GM19351 (cell line): ENCODE measurements at regions not wholly inside any gene's neighbourhood (a gene's known extent, or its start where the extent isn't known, plus 50 kb on each side); places are given as distances from the start of the nearest gene placed in this dataset.

Experiments used
- ATAC-seq: cut with Tn5 transposase; IDR thresholded peaks from one replicate; pipeline ENCODE4 v1.9.1; 2021; ENCODE audit warnings: mild to moderate bottlenecking, moderate library complexity; ENCODE audit not compliant: unreplicated experiment

DNA sequence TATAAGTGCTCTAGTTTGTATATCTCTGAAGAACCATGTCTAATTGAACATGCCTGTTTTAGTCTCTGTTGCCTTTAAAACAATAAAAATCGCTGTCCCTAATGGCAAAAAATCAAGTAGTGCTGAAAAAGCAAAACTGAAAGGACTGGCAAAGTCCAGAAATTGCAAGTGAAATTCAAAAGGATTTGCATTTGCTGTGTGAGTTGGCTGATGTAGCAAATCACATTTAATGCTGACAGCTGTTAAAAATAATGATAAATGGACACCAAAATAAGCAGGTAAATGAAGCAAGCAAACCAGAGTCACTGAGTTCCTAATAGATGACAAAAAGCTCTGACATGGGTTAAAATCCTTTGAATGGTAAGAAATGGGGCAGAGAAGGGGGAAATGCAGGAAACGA, 874.1 kb downstream of the GRM8 start:
- peak; percentile 71 for ATAC-seq

DNA sequence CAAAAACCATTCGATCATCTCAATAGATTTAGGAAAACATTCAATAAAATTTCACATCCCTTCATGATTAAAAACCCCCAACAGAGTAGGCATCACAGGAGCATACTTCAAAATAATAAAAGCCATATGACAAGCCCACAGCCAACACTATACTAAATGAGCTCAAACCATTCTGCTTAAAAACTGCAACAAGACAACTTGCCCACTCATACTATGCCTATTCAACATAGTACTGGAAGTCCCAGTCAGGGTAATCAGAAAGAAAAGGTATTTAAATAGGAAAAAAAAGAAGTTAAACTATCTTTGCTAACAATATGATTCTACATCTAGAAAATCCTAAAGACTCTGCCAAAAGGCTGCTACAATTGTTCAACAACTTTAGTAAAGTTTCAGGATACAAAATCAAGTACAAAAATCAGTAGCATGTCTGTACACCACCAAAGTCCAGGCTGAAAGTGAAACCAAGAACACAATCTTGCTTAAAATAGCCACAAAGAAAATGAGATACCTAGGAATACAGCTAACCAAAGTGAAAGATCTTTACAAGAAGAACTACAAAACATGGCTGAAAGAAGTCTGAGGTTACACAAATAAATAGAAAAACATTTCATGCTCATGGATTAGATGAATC, 882.6 kb downstream of the GRM8 start:
- peak; percentile 64 for ATAC-seq

DNA sequence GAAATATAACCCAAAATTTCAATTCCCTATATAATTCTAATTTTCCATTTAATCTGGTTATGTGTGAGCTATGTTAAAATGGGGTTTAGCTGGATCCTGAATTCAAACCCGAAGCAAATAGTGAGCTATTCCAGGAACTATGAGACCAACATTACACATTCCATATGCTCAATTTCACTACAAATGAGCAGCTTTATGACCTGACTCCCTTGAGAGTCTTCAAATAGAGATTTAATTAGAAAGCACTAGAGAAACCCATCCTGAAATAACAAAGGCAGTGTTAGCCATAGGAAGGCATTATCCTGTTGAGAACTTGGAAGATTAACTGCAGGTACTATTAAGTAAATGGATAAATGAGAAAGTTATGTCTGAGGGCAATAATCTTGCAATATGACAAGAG, 890.0 kb downstream of the GRM8 start:
- no peak for ATAC-seq

DNA sequence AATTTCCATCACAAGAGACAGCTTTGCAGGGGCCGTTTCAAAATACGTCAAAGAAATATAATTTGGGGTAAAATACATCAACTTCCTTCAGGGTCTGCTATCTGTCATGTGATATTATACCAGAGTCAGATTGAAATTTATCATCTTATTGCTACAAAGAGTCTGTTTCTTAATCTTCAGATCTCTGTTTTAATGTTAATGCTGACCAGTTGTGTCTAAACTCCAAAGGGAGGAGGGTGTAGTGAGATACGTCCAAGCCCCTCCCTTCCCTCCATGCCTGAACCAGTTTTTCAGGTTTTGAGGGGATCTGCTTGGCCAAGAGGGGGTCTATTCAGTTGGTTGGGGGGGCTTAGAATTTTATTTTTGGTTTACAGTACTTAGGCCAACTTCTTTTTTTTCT, 891.6 kb downstream of the GRM8 start:
- ATAC-seq: no peak

DNA sequence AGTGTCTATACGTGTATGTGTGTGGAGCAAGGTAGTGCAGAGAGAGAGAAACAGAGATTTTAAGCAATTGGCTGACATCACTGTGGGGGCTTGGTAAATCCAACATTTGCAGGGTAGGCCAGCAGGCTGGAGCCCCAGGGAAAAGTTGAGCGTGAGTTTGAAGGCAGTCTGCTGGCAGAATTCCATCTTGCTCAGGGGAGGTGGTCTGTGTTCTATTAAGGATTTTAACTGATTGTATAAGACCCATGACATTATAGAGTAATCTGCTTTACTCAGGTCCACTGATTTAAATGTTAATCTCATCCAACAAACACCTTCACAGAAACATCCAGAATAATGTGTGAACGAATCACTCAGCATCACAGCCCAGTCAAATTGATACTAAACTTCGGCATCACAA, 912.9 kb downstream of the GRM8 start:
- ATAC-seq: no peak

DNA sequence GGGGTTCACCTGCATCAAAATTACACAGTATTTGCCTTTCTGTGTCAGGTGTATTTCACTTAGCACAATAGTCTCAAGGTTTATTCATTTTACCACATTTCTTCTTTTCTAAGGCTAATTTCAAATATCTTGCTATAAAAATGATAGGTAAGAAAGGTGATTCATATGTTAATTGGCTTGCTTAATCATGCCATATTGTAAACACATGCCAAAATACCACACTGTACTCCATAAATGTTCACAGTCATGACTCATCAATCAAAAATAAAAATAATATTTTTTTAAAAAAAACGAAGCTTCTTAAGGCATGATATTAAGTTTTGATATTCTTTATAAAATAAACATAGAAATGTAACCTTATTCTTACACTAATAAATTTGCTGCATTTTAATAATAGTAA, 947.1 kb downstream of the GRM8 start:
- no peak for ATAC-seq

DNA sequence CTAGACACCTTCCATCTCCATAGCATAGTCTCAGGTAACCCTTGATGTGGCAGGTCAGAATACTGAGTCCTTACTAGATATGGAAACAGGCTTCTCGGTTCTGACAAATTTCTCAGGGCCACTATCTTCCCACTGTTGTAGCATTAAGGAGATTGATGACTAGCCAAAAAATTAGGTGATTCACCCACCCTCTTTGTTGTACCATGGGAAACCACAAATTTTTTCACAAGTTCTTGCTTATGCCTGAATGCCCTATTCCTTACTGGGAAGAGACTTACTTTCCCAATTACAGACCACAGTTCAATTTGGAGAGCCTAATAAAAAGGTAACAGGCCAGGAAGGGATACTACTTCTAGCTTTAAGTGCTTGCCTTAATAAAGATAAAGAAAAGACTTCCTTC, 948.8 kb downstream of the GRM8 start:
- no peak for ATAC-seq

DNA sequence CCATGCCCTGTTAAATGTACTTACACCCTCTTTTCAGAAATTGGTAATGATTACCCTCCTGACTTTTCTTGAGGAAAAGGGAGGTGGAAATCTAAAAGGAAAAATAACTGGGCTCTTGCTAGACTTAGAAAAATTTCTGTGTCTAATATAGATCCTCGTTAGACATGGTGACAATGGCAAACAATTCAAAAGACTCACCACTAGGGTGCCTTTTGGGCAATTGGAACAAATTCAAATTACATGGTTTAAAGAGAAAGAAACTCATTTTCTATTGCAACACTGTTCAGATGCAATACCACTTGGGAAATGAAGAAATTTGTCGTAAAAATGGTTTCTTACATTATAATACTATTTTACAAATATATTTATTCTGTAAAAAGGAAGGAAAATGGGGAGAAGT, 950.1 kb downstream of the GRM8 start:
- peak; percentile 48 for ATAC-seq

DNA sequence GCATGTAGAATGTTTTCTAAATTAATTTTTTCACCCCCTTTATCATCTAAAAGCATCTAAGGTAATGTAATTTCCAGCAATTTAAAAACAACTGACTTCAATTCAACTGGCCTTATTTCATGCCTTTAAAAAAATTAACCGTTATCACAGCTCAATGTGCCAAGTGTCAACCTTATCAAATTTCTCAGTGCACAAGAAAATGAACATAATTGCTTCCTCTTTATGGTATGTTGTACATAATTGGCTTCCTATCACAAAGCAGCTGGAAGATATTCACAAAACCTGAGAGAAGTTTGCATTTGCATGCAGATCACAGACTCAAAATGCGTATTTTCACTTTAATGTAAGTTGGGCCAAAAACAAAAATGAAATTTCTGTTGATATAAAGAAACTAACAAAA, 966.4 kb downstream of the GRM8 start:
- ATAC-seq: no peak

DNA sequence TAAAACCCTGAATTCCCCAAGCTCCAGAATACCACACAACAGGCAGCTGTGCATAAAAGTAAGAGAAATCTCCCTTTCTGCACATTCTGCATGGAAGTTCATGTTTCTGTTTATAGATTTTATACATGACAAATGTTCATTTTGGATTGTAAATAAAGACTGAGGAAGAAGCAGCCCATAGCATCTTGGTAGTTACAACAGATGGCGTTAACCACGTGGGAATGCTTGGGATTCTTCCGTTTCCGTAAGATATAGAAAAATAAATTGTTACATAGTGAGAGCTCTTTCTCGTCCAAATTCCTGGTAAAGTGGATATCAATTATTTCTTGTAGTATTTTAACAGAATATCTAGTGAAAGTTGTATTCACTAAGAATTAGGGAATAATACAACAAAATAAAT, 1016.5 kb downstream of the GRM8 start:
- ATAC-seq: no peak

DNA sequence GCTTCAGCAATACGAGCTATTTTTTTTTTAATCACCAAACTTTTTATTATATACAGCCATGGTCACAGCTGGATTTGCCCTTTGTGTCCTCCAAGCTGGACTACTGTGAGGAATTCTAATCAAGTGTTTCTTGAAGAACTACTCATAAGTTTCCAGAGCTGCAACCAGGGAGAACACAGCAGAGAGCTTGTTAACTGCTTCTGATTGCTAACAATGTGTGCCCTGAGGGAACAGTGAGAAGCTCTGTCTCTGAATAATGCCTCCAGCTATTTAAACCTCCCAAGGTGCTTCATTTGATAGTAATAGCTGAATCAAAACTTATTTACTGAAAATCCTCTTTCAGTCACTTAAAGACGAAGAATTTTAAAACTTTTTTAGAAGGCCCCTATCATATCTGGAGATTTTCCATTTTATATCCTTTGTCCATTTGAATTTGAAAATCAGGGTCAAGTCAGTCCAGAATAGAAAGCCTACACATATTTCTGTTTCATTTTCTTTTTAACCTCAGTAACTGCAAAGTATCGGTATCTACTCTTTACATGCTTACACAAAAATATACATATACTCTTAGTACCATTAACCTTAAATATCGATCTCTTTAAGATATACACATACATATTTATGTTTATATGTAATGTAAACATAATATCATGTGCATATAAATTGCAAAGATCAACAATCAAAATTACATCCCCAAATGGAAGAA, 1024.2 kb downstream of the GRM8 start:
- ATAC-seq: no peak

DNA sequence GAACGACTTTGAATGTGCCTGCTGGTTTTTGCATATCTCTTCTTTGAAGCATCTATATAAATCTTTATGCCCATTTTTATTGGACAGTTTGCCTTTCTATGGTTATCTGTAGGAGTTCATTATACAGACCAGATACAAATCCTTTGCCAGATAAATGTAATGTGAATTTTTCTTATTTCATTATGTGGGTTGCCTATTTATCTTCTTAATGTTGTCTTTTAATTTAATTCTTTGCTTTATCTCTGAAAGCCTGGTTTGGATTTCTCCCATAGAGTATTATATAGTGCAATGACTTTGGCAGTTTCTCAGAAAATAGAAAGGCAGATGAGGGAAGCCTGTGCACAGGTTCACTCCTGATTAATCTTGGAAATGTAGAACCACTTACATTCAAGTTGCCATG, 1025.1 kb downstream of the GRM8 start:
- ATAC-seq: no peak

DNA sequence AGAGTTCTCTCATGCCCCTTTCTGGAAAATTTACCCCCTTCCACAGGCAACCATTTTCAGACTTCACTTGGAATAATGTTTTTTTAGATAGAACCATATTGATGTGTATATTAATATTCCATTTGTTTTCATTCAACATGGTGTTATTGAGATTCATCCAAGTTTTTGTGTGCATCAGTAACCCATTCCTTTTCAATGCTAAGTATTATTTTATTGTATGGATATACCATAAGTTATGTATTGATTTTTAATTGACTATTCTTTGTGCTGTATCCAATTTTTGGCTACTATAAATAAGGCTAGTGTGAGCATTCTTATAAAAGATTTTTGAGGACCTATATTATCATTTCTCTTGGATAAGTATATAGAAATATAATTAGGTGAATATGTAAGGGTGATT, 1025.7 kb downstream of the GRM8 start:
- ATAC-seq: no peak

DNA sequence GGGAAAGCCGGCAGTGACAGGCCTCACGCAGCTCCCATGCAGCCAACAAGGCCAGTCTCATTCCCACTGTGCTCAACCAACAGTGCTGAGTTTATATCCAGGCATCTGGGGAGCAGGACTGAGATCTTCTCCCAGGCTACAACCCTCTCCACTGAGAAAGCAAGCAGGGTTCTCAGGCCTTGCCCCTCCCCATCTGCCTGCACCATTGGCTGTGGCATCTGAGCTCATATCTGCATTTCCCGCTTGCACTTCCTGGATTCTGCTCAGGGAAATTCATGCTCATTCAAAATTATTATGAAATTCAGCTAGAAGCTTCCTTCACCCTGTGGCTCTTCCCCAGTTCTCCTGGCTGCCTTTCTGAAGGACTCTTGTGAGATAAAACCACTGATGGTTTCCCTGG, 1029.0 kb downstream of the GRM8 start:
- no peak for ATAC-seq

DNA sequence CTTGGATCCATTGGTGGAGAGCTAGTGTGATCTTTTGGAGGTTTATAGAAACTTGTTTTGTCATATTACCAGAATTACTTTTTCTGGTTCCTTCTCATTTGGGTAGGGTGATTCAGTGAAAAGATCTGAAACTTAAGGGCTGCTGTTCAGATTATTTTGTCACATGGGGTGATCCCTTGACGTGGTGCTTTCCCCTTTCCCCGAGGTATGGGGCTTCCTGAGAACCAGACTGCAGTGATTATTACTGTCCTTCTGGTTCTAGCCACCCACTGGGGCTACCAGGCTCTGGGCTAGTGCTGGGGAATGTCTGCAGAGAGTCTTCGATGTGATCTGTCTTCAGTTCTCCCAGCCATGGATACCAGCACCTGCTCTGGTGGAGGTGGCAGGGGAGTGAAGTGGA, 1030.0 kb downstream of the GRM8 start:
- no peak for ATAC-seq

DNA sequence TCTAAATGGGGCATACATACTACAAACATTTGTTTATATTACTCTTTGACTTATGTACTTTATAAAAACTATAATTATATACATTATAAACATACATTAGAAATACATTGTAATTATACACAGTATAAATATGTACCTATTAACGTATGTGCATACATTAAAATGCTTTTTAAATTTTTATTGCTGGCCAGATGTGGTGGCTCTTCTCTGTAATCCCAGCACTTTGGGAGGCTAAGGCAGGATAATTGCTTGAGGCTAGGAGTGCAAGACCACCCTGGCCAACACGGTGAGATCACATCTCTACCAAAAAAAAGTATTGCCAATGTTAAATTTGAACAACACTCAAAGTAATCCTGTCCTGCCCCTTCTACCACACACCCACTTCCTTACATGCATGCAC, 1037.0 kb downstream of the GRM8 start:
- no peak for ATAC-seq

DNA sequence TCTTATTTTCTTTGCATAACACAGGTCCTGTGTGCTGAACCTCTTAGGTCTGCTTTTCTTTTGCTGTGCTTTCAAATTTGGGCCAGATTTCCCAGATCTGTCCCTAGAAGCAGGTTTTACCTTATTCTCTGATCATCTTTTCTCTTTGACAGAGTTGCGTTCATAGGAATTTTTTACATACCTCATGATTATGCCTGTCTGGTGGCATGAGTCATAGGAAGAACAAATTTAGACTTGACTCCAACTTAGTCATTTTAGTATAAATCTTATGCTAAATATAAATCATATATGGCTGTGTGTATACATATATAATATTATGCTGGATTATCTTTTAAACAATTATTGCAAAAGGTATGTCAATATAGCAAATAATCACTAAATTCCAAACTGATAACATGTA, 1038.9 kb downstream of the GRM8 start:
- no peak for ATAC-seq

DNA sequence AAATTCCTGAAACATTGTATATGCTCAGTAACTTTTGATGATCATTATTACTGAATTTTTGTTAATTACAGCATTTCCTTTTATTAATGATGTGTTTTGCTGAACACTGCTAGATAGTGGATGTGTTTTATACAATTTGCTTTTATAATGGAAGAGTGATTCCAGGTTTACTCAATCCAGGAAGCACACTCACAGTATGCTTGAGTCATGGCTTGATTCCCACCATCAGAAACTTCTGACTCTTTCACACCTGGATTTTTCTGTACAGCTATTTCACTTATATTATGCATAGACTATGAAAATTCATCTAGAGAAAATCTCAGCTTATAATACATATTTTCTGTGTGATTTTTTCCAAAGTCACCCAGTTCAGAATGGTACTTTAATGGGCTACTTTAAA, 1040.9 kb downstream of the GRM8 start:
- no peak for ATAC-seq

DNA sequence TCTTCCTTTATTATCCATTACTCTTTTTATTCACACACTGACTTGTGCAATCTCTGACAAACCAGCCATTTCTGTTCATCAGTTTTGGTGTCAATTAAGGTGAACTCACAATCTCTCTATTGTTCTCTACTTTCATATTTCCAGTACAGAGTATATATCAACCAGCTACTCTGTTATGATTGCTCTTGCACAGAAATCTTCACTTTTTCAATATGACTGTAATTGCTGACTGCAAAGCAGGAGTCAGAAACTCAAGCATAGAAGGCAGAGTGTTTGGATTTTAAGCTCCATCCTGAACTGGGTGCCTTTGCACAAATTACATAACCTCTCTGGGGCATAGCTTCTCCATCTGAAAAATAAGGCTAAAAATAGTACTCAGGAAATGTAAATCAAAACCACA, 1042.0 kb downstream of the GRM8 start:
- ATAC-seq: peak; percentile 51

DNA sequence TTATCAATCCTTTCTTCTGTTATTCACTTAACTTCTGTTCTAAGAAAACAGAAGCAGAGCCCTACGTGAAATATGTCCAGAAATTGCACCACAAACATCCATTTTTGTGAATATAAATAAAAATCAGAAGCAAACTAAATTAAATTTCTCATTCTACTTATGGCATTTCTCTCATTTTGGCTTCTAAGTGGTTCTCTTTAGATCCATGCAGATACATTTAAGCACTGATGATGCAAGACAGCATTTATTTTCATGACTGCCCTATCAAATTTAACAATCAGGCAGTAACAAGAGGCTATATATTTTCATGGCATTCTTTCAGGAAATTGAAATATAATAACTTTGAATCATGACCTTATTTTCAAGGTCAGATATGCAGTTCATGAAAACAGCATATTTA, 1049.6 kb downstream of the GRM8 start:
- ATAC-seq: no peak

DNA sequence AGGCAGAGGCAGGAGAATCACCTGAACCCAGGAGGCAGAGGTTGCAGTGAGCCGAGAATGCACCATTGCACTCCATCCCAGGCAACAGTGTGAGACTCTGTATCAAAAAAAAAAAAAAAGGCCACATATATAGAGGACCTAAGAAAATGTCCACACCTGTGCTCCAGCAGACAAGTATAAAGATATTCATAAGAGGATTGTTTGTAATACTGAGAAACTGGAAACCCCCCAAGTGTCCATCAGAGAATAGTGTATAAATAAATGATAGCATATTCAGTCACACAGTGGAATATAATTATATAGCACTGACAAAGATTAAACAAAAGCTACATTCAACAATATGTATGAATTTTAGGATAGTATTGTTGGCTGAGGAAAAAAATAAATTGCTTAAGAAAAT, 1050.6 kb downstream of the GRM8 start:
- no peak for ATAC-seq

DNA sequence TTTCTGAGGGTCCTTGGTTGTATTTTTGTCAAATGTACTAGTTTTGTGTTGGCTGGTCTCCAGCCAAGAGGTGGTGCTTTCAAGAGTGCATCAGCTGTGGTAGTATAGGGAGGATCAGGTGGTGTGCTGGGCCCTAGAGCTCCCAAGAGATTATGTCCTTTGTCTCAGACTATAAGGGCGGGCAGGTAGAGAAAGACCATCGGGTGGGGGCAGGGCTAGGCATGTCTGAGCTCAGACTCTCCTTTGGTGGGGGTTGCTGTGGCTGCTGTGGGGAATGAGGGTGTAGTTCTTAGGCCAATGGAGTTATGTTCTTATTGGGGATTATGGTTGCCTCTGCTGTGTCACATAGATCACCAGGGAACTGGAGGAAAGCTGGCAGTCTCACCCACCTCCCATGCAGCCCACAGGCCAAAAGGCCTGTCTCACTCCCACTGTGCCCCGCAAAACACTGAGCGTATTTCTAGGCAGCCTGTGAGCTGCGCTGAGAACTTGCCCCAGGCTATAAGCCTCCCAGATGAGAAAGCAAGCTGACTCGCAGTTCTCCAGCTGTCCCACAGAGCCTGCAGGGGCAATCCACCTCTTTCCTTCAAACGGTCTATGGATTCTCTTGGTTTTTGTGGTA, 1066.7 kb downstream of the GRM8 start:
- no peak for ATAC-seq

DNA sequence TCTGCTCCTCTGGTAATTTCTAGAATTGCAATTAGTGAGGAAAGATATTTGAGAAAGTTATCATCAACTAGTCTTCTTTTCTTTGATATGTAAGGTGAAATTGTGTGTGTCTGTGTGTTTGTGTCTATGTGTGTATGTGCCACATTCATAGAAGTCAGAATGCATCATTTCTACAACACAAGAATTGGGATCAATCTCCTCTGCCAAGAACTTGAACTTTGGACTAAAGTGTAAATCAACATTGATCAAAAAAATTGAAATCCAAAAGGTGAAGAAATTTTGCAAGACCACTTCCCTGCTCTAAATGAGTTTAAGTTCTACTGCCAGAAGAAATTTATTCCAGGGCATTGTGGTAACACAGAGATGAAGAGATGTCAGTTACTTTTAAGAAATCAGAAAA, 1072.8 kb downstream of the GRM8 start:
- no peak for ATAC-seq
